HG02678 (cell line): ENCODE measurements at regions not wholly inside any gene's neighbourhood (a gene's known extent, or its start where the extent isn't known, plus 50 kb on each side); places are given as distances from the start of the nearest gene placed in this dataset.

Source experiments
- ATAC-seq: cut with Tn5 transposase; IDR thresholded peaks from one replicate; pipeline ENCODE4 v1.9.1; 2021; ENCODE audit warnings: mild to moderate bottlenecking, moderate library complexity; ENCODE audit not compliant: unreplicated experiment

DNA sequence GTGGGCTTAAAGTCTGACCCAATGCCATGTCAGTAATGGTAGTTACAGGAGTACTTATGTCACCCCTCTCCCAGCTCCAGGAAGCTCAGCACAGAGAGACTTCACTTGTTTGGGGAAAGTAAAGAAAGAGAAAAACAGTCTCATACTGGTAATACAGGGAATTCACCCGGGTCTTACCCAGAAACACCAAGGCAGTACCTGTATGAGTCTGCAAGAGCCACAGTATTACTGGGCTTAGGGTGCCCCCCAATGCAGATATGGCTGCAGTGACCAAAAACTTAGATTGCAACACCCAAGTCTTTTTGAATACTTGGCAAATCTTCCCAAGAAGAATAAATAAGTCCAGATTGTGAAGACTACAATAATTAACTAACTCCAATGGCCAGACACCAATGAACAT lies 622.1 kb downstream of the IGSF11 start:
- ATAC-seq: peak; percentile 81

DNA sequence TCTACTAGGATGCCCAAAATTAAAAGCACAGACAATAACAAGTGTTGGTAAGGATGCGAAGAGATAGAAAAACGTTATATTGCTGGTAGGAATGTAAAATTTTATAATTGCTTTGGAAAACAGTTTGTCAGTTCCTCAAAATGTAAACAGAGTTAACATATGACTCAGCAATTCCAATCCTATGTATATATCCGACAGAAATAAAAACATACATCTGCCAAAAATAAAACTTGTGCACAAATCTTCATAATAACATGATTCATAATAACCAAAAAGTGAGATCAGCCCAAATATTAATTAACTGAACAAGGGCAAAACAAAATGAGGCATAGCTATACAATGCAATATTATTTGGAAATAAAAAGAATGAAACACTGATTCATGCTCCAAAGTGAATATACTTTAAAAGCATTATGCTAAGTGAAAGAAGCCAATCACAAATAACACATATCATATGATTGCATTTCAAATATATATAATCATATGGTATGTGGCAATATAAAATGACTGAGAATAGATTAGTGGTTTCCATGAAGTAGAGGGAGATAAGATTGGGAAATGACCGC lies 609.3 kb downstream of the IGSF11 start:
- no peak for ATAC-seq

- ATAC-seq: no peak
These were observed 600.8 kb downstream of the IGSF11 start for GRCh38 chr3:118433825-118434224.

GRCh38 chr3:118435851-118436350 lies 598.7 kb downstream of the IGSF11 start:
- ATAC-seq: no peak

DNA sequence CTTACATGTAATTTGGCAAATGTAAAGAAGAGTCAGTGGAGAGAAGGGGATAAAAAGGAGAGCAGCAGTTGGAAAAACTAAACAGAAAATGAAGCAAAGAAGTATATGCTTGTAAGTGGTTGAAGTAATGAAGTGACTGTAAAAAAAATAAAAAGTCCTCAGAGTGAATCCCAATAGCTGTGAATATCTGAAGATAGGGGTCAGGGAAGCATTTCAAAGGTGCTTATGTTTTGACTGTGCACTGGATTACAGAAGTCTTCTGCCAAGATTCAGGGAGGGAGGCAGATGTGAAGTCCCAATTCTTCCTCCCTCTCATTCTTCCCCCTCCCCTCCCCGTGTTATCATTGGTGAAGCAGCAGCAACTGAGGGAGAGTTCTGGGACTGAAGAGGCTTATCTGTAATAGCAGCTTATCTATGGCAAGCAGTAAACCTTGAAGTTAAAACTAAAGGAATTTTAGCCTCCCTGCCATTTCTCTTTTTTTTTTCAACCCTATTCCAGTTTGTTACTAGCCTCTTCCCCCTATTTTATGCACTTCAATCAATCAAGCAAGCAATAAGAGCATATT lies 597.9 kb downstream of the IGSF11 start:
- ATAC-seq: no peak

- ATAC-seq: no peak
These were observed 589.6 kb downstream of the IGSF11 start for GRCh38 chr3:118445036-118445435.

DNA sequence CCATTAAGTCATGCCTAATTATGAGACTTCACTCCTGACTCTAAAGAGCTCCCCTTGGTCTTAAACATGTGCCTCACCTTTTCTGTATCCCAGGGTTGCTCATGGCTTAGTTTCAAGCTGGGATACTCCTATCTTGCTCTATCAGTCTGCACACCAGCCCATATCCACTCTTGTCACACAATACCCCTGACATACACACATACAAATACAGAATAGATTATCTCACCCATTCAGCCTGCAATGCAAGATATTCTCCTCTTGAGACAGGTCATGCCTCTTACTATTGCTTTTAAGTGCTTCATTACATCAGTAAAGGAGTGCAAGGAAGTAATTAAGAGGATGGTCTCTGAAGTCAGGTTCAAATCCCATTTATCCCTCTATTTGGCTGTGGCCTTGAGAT lies 587.3 kb downstream of the IGSF11 start:
- no peak for ATAC-seq

DNA sequence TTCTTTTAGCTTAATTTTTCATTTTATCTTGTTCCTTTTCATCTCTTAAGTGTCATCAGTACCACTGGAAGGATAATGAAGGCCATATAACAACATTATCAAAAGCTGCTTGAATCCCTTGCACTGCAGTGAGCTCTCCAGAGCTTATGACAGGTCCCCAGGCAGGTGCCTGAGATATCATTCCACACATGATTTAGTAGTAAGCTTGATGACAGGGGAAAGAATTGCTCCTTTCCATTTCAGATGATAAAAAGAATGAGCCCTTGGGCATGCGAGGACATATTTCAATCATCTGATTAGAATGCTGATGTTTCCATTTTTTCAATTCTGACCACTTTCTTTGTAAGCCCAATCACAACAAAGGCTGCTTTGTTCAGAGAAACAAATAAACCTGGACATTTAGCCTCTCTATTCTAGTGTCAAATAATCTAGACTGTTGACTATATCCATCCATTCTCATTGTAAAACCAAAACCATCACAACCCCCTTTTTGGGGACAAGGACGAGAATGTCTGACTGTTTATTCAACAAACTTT lies 567.8 kb downstream of the IGSF11 start:
- ATAC-seq: no peak

- no peak for ATAC-seq
These were observed 565.8 kb downstream of the IGSF11 start for GRCh38 chr3:118468801-118469200.

GRCh38 chr3:118472586-118472985 lies 562.1 kb downstream of the IGSF11 start:
- no peak for ATAC-seq

GRCh38 chr3:118473343-118473742 lies 561.3 kb downstream of the IGSF11 start:
- no peak for ATAC-seq

- ATAC-seq: no peak
These were observed 557.6 kb downstream of the IGSF11 start for GRCh38 chr3:118476885-118477618.

DNA sequence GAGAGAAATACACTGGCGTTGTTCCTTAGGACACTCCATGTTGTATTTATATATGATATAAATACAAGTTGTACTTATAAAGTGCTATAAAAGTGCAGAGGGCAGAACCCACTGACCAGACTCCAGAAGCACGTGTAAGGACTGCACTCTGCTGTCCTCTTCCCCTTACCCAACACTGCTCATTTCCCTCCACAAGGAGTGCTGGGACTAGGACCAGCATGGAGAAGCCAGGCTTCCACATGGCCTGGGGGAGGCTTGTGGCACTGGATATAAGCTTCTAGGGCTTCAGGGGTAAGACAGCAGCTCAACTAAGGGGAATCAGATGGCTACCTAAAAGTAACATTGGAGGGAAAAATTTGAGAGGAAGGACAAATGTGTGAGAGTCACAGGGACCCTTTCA lies 556.9 kb downstream of the IGSF11 start:
- ATAC-seq: no peak

DNA sequence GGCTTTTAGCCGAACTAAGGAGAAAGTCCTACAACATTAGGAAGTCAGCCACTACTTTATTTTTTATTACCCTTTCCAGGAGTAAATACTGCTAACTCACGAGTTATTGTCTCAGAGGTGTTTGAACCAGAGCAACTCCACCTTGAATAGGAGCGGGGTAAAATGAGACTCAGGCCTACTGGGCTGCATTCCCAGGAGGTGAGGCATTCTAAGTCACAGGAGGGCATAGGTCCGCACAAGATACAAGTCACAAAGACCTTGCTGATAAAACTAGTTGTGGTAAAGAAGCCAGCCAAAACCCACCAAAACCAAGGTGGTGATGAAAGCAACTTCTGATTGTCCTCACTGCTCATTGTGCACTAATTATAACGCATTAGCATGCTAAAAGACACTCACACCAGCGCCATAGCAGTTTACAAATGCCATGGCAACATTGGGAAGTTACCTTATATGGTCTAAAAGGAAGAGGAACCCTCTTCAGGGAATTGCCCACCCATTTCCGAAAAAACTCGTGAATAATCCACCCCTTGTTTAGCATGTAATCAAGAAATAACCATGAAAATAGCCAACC lies 555.9 kb downstream of the IGSF11 start:
- ATAC-seq: no peak

DNA sequence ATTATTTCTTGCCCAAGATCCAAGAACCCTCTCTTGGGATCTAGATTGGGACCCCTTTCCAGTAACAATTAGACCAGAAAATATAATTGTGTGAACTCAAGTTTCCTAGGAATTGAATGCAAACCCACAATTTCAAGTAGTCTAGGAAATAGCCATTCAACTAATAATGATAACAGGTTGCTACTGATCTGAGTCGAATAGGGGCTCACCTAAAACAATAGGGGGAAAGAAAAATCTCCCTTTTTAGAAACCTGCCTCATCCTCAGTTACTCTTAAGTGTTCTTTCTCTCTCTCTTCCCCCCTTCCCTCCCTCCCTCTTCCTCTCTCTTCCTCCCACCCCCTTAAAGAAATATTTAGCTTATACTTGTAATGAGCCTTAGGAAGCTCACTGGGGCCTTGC lies 555.3 kb downstream of the IGSF11 start:
- no peak for ATAC-seq

DNA sequence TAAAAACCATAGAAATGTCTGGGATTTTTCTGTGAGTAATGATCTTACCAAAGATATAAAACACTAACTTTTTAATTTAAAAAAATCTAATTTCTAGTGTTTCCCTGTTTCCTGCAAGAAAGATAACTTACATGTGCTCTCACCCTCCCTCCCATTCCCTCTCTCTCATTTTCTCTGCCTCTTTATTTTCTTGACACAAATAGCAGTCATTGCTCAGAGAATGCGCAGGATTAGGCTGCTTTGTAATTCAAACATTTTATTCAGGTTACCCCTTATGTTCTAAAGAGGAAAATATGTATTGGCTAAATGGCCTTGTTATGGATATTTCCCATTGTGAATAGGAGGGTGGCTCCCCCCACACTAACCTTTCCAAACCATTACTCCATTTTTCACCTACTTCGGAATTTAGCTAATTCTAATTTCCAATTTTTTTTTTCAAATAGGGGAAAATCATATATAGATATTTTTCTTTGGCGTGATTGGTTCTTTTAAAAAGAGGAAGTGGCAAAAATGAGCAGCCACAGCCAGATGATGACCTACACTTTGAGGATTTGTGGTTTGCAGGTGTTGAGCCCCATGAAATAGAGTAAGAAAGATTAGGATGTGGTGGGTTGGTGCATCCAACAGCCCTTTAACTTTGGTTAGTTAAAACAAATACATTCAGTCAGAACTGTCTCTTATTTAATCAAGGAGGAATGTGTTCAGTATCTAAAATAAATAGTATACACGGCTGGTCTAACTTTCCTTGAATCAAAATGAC lies 554.4 kb downstream of the IGSF11 start:
- ATAC-seq: no peak

- ATAC-seq: no peak
These were observed 549.0 kb downstream of the IGSF11 start for GRCh38 chr3:118485693-118486092.

DNA sequence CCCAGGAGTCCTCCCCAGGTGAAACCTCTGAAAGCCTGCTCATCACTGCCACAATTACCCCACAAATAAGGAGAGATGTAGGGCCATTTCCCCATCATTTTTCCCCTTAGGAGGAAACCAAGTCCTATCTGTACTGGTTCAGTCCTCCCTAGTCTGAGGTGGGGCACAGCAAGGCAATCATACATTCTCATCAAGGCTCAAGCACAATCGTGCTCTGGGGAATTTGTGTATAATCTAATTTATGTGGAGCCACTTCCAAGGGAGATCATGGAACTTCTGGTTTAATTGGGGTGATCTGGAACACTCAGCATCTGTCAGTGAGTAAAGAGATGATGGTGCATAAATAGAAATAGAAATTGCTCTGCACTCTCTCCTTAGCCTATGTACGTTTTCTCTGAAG lies 546.9 kb downstream of the IGSF11 start:
- no peak for ATAC-seq

DNA sequence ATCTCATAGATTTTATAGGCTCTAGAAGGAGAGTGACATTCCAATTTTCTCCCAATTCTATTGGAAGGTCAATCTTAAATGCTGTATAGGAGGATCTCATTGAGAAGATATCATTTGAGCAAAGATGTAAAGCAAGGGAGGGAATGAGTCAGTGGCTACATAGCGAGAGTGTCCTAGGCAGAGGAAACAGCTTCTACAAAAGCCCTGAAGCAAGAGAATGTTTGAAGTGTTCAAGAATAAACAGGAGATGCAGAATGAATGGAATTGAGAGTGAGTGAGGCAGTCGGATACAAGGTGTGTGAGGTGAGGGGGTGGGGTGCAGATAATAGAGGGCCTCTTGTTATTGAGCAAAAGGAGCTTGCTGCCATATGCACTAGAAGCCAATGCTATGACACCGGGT lies 545.9 kb downstream of the IGSF11 start:
- ATAC-seq: no peak

DNA sequence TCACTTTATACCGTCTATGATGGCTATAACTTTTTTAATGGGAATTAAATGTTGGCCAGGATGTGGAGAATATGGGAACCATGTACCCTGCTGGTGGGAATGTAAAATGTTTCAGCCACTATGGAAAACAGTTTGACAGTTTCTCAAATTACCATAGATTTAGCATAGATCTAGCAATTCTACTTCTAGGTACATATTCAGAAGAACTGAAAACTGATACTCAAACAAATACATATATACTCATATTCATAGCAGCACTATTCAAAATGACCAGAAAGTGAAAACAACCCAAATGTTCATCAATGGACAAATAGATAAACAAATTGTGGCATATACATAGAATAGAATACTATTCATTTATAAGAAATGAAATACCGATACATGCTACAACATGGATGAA lies 539.4 kb downstream of the IGSF11 start:
- ATAC-seq: no peak

GRCh38 chr3:118497274-118497673 lies 537.4 kb downstream of the IGSF11 start:
- no peak for ATAC-seq
